DMS53 treated with DMSO at 0.1 percent for 48 hours (cell line): ENCODE measurements at regions not wholly inside any gene's neighbourhood (a gene's known extent, or its start where the extent isn't known, plus 50 kb on each side); places are given as distances from the start of the nearest gene placed in this dataset.
"Not testable (repeated sequence)": the region's sequence is repeated elsewhere in the genome, so short reads cannot be mapped to it uniquely, and the experiment has no call there.

Experiments used
- DNase-seq: peaks from one replicate; lab custom pipeline; 2025; ENCODE audit not compliant: unreplicated experiment; lab: John Stamatoyannopoulos, UW

GRCh38 chr14:71416392-71416791 lies 509.1 kb downstream of the PCNX1 start:
- DNase-seq: no peak

- no peak for DNase-seq
These were observed 511.4 kb downstream of the PCNX1 start for GRCh38 chr14:71418532-71419245.

- DNase-seq: no peak
These were observed 508.7 kb upstream of the RGS6 start for GRCh38 chr14:71423481-71423880.

GRCh38 chr14:71424941-71425340 lies 507.3 kb upstream of the RGS6 start:
- DNase-seq: no peak

- DNase-seq: no peak
These were observed 506.2 kb upstream of the RGS6 start for GRCh38 chr14:71426001-71426400.

- DNase-seq: no peak
These were observed 502.3 kb upstream of the RGS6 start for GRCh38 chr14:71429902-71430301.

GRCh38 chr14:71430321-71430677 lies 501.9 kb upstream of the RGS6 start:
- no peak for DNase-seq

GRCh38 chr14:71430678-71431376 lies 501.4 kb upstream of the RGS6 start:
- no peak for DNase-seq

GRCh38 chr14:71432334-71433110 lies 499.7 kb upstream of the RGS6 start:
- DNase-seq: no peak

GRCh38 chr14:71433303-71433702 lies 498.9 kb upstream of the RGS6 start:
- no peak for DNase-seq

- not testable (repeated sequence) for DNase-seq
These were observed 496.6 kb upstream of the RGS6 start for GRCh38 chr14:71435641-71436040.

GRCh38 chr14:71437870-71438269 lies 494.4 kb upstream of the RGS6 start:
- no peak for DNase-seq

- no peak for DNase-seq
These were observed 493.5 kb upstream of the RGS6 start for GRCh38 chr14:71438684-71439083.

- no peak for DNase-seq
These were observed 491.1 kb upstream of the RGS6 start for GRCh38 chr14:71441126-71441525.

GRCh38 chr14:71444030-71444822 lies 488.0 kb upstream of the RGS6 start:
- no peak for DNase-seq

GRCh38 chr14:71448431-71449315 lies 483.6 kb upstream of the RGS6 start:
- no peak for DNase-seq

- DNase-seq: no peak
These were observed 482.7 kb upstream of the RGS6 start for GRCh38 chr14:71449316-71450055.

GRCh38 chr14:71451501-71451900 lies 480.7 kb upstream of the RGS6 start:
- no peak for DNase-seq

GRCh38 chr14:71452539-71452938 lies 479.7 kb upstream of the RGS6 start:
- DNase-seq: no peak

- DNase-seq: no peak
These were observed 479.2 kb upstream of the RGS6 start for GRCh38 chr14:71452987-71453386.
